ENCODE measurements at regions not wholly inside any gene's neighbourhood (a gene's known extent, or its start where the extent isn't known, plus 50 kb on each side); places are given as distances from the start of the nearest gene placed in this dataset.

- H3K4me3 ChIP-seq (ENCODE audit: low read depth, low read length) = no peak overlapping the region
- no peak for TF ChIP-seq CTCF (IDR thresholded peaks at IDR 0.05; ENCODE audit: low read depth, low read length, missing control alignments)
- no peak for DNase-seq (ENCODE audit: low read depth)
Measured at GRCh38 chr2:133976659-133977058, 277.2 kb upstream of the MGAT5 start.

GRCh38 chr2:133977405-133977804 lies 276.5 kb upstream of the MGAT5 start:
- TF ChIP-seq CTCF (IDR thresholded peaks at IDR 0.05; ENCODE audit: low read depth, low read length, missing control alignments) = no peak
- DNase-seq (ENCODE audit: low read depth) = no peak
- H3K4me3 ChIP-seq (ENCODE audit: low read depth, low read length) = no peak overlapping the region

GRCh38 chr2:133982256-133982655 lies 271.6 kb upstream of the MGAT5 start:
- no peak for DNase-seq (ENCODE audit: low read depth)
- TF ChIP-seq CTCF (IDR thresholded peaks at IDR 0.05; ENCODE audit: low read depth, low read length, missing control alignments) = no peak
- no peak overlapping the region for H3K4me3 ChIP-seq (ENCODE audit: low read depth, low read length)

GRCh38 chr2:133985563-133985962 lies 268.3 kb upstream of the MGAT5 start:
- no peak for TF ChIP-seq CTCF (IDR thresholded peaks at IDR 0.05; ENCODE audit: low read depth, low read length, missing control alignments)
- H3K4me3 ChIP-seq (ENCODE audit: low read depth, low read length) = no peak overlapping the region
- no peak for DNase-seq (ENCODE audit: low read depth)

GRCh38 chr2:133986081-133986837 lies 267.6 kb upstream of the MGAT5 start:
- TF ChIP-seq CTCF (IDR thresholded peaks at IDR 0.05; ENCODE audit: low read depth, low read length, missing control alignments) = no peak
- no peak overlapping the region for H3K4me3 ChIP-seq (ENCODE audit: low read depth, low read length)
- DNase-seq (ENCODE audit: low read depth) = no peak

GRCh38 chr2:133986881-133987795 lies 266.7 kb upstream of the MGAT5 start:
- H3K4me3 ChIP-seq (ENCODE audit: low read depth, low read length) = no peak overlapping the region
- DNase-seq (ENCODE audit: low read depth) = no peak
- TF ChIP-seq CTCF (IDR thresholded peaks at IDR 0.05; ENCODE audit: low read depth, low read length, missing control alignments) = no peak

All from GM12864 (cell line).